Activated CD4-positive, alpha-beta T cell treated with anti-CD3 and anti-CD28 coated beads, Interleukin-2, amount 10 ng/mL, durations not matched to agents 24 days and 14 days (primary cell): ENCODE measurements at regions not wholly inside any gene's neighbourhood (a gene's known extent, or its start where the extent isn't known, plus 50 kb on each side); places are given as distances from the start of the nearest gene placed in this dataset.

ENCODE experiments used
- DNase-seq: peaks from one replicate; pipeline ENCODE4 v3.0.0; 2022
- H3K27ac Mint-ChIP-seq: one replicate; pipeline ENCODE4 v1.8.0; 2022; ENCODE audit warnings: mild to moderate bottlenecking, mixed read lengths
- H3K27me3 Mint-ChIP-seq: one replicate; pipeline ENCODE4 v1.8.0; 2022; ENCODE audit warnings: mixed read lengths
- H3K36me3 Mint-ChIP-seq: one replicate; pipeline ENCODE4 v1.8.0; 2022; ENCODE audit warnings: low read depth, mild to moderate bottlenecking, mixed read lengths
- H3K4me1 Mint-ChIP-seq: one replicate; pipeline ENCODE4 v1.8.0; 2021; ENCODE audit warnings: mixed read lengths
- H3K4me3 Mint-ChIP-seq: one replicate; pipeline ENCODE4 v1.8.0; 2022; ENCODE audit warnings: mild to moderate bottlenecking, moderate library complexity, mixed read lengths
- H3K9me3 Mint-ChIP-seq: one replicate; pipeline ENCODE4 v1.8.0; 2021; ENCODE audit warnings: mixed read lengths
- intact Hi-C: fragments of 100-400 bp; cut with micrococcal nuclease; formaldehyde crosslinking; loops from one replicate; pipeline ENCODE4 v1.15.1; 2023

- Mint-ChIP-seq H3K4me3 (no peak overlapping the region), H3K36me3 (no peaks in the 10 kb centered on the region), H3K9me3 (no peaks in the 10 kb centered on the region), H3K27ac (no peak overlapping the region), H3K27me3 (peaks cover 4% of the 10 kb centered on the region), H3K4me1 (peaks cover 3% of the 10 kb centered on the region)
- intact Hi-C loops, result no loop called here
- DNase-seq, result no peak
Observed at GRCh38 chr5:174323878-174324281, 278.4 kb downstream of the NSG2 start.

DNA sequence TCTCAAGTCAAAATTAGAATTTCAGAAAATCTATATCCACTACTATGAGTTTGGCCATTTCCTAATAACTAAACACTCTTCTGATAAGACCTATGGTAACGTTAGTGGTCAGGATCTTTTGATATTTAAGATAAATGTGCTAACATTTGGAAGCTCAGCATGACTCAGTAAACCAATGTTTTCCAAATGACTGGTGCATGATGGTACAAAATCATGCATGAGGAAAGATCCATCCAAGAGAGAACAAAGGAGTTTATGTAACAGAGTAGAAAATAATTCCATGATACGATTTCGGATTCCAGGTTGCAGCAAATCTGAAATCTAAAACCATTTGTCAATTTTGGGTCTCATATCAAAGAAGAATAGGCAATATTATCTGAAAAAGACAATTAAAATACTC, 279.2 kb downstream of the NSG2 start:
- H3K4me3 Mint-ChIP-seq, result no peak overlapping the region
- H3K9me3 Mint-ChIP-seq, result no peaks in the 10 kb centered on the region
- peaks cover 4% of the 10 kb centered on the region for H3K27me3 Mint-ChIP-seq
- no peaks in the 10 kb centered on the region for H3K36me3 Mint-ChIP-seq
- DNase-seq, result no peak
- peaks cover 3% of the 10 kb centered on the region for H3K4me1 Mint-ChIP-seq
- H3K27ac Mint-ChIP-seq, result no peak overlapping the region
- intact Hi-C loops, result loop anchor here (5.0 kb wide), 1 partner anchor 468 kb away; no protein-coding TSS in a partner anchor

DNA sequence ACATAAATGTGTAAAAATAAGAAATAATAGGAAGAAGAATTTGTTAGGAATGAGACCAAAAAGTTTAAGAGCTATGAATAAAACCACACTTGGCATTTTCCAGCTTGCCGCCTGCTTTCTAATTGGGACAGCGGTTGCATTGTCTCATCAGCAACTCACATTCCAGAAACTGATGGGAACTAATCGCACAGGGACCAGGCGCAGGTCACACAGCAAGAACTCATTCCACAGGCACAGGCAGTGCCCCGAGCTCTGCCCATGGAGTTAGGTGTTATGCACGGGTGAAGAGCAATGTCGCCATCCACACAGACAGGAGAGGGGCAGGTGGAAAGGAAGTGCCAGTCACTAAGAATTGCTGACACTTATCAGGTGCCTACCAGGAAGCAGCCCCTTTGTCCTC, 279.9 kb downstream of the NSG2 start:
- no peaks in the 10 kb centered on the region for H3K36me3 Mint-ChIP-seq
- no peak for DNase-seq
- H3K9me3 Mint-ChIP-seq, result no peaks in the 10 kb centered on the region
- no peak overlapping the region for H3K4me3 Mint-ChIP-seq
- H3K4me1 Mint-ChIP-seq, result peaks cover 3% of the 10 kb centered on the region
- H3K27ac Mint-ChIP-seq, result no peak overlapping the region
- intact Hi-C loops, result loop anchor here (5.0 kb wide), 1 partner anchor 467 kb away; no protein-coding TSS in a partner anchor
- H3K27me3 Mint-ChIP-seq, result peaks cover 4% of the 10 kb centered on the region

DNA sequence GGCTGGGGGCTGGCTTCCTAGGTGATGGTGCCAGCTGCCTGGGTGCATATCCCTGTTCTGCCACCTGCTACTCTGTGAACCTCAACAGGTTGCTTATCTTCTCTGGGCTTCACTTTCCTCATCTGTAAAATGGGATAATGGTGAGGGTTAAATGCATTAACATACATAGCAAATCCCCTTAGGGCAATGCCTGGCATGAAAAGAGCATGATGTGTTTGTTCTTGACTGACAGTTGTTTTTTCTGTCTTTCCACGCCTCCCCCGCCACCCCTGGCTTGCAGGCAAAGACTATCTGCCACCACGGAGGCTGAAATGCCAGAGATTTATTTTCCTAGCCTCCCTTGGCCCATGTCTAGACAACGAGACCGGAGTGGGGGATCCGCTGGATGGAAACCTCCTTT, 280.5 kb downstream of the NSG2 start:
- peaks cover 4% of the 10 kb centered on the region for H3K27me3 Mint-ChIP-seq
- no peak for DNase-seq
- no peak overlapping the region for H3K27ac Mint-ChIP-seq
- H3K4me1 Mint-ChIP-seq, result peaks cover 3% of the 10 kb centered on the region
- no peaks in the 10 kb centered on the region for H3K36me3 Mint-ChIP-seq
- H3K9me3 Mint-ChIP-seq, result no peaks in the 10 kb centered on the region
- intact Hi-C loops, result loop anchor here (5.0 kb wide), 1 partner anchor 466 kb away; no protein-coding TSS in a partner anchor
- H3K4me3 Mint-ChIP-seq, result no peak overlapping the region

GRCh38 chr5:174326372-174326771, 280.9 kb downstream of the NSG2 start:
- Mint-ChIP-seq H3K4me3 (no peak overlapping the region), H3K9me3 (no peaks in the 10 kb centered on the region), H3K4me1 (peaks cover 3% of the 10 kb centered on the region), H3K27me3 (peaks cover 4% of the 10 kb centered on the region), H3K36me3 (no peaks in the 10 kb centered on the region), H3K27ac (no peak overlapping the region)
- DNase-seq, result no peak
- intact Hi-C loops, result loop anchor here (5.0 kb wide), 1 partner anchor 466 kb away; no protein-coding TSS in a partner anchor

DNA sequence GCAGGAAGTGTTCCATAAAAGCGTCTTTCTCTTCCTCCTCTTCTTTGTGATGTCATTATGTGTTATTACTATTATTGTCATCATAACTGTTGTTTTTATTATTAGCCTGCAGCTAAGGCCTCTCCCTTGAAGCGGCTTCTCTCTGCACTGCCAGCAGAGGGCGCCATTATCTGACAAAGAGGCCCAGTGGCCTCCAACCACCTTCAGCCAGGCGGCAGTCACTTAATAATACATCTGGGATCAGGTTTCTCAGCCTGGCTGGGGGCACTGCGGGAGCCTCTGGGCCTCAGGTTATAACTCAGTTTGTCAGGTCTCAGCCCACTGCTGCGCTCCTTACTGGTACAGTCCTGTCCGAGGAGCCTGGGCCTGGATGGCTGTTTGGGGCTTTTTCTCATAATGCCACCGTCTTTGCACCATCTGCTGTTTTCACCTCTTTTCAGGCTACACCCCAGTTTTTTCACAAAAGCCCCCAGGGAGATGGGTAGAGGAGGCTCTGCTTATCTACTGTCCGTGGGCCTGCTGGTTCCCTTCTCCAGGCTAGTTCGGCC, 281.9 kb downstream of the NSG2 start:
- H3K4me1 Mint-ChIP-seq, result peaks cover 3% of the 10 kb centered on the region
- no peaks in the 10 kb centered on the region for H3K36me3 Mint-ChIP-seq
- intact Hi-C loops, result loop anchor here (5.0 kb wide), 1 partner anchor 465 kb away; no protein-coding TSS in a partner anchor
- peaks cover 4% of the 10 kb centered on the region for H3K27me3 Mint-ChIP-seq
- no peaks in the 10 kb centered on the region for H3K9me3 Mint-ChIP-seq
- no peak overlapping the region for H3K4me3 Mint-ChIP-seq
- peak; percentile 85 for DNase-seq
- no peak overlapping the region for H3K27ac Mint-ChIP-seq

DNA sequence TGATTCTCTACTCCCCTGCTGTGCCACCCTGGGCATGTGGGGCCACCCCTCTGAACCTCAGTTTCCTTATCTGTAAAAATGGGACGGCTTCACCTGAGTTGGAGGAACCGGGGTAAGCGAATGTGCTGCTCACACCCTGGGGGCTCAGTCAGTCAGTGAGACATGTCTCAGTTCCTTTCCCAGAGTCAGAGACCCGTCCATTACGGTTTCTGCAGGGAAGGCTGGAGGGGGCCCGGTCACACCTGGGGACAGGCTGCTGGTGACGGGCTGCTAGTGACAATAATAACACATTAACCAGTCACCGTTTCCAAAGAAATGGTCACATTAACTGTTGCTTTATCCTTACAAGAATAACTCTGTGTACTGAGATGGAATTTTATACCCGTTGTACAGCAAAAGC, 282.4 kb downstream of the NSG2 start:
- Mint-ChIP-seq H3K4me1 (peaks cover 3% of the 10 kb centered on the region), H3K4me3 (no peak overlapping the region), H3K36me3 (no peaks in the 10 kb centered on the region), H3K27ac (no peak overlapping the region), H3K27me3 (peaks cover 2% of the 10 kb centered on the region), H3K9me3 (no peaks in the 10 kb centered on the region)
- DNase-seq, result no peak
- intact Hi-C loops, result loop anchor here (5.0 kb wide), 1 partner anchor 464 kb away; no protein-coding TSS in a partner anchor

GRCh38 chr5:174328631-174329299, 283.3 kb downstream of the NSG2 start:
- H3K36me3 Mint-ChIP-seq, result no peaks in the 10 kb centered on the region
- peaks cover 3% of the 10 kb centered on the region for H3K4me1 Mint-ChIP-seq
- H3K9me3 Mint-ChIP-seq, result no peaks in the 10 kb centered on the region
- H3K27me3 Mint-ChIP-seq, result peaks cover 1% of the 10 kb centered on the region
- peak overlapping the region; percentile 15 for H3K27ac Mint-ChIP-seq
- H3K4me3 Mint-ChIP-seq, result no peak overlapping the region
- intact Hi-C loops, result loop anchor here (5.0 kb wide), 1 partner anchor 464 kb away; no protein-coding TSS in a partner anchor
- no peak for DNase-seq

- no peak for DNase-seq
- intact Hi-C loops, result loop anchor here (5.0 kb wide), 1 partner anchor 463 kb away; no protein-coding TSS in a partner anchor
- Mint-ChIP-seq H3K9me3 (no peaks in the 10 kb centered on the region), H3K27me3 (peaks cover 1% of the 10 kb centered on the region), H3K36me3 (no peaks in the 10 kb centered on the region), H3K27ac (no peak overlapping the region), H3K4me3 (no peak overlapping the region), H3K4me1 (peaks cover 3% of the 10 kb centered on the region)
Observed at GRCh38 chr5:174329738-174330137, 284.2 kb downstream of the NSG2 start.

DNA sequence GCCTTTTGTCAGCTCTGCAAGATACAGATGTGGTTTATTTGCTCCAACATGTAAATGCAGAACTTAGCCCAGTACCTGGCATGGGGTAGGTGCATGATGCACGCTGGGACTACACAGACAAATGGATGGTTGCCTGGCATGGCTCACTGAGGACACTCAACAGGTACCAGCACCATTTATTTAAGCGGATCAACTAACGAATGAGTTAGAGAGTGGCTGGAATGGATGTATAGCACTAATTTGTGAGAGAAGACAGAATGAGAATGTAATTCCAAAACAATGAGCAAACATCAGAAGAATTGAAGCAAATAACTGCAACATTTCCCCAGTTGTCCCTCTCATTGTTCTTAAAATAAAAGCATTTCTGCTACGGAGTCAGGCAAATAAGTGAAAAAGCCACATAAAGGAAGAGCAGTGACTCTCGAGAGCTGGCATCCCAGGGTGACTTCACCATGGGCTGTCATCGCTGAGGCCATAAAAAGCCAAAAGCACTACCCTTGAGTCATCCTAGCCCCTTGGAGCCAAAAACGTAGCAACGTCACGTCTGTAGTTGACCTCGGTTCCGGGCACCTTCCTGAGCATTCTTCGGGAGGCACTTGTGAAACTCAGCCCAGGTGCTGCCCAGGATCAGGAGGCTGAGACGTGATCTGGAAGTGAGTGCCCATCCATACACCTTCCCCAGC, 290.3 kb downstream of the NSG2 start:
- H3K27ac Mint-ChIP-seq, result no peak overlapping the region
- no peak overlapping the region for H3K4me3 Mint-ChIP-seq
- H3K4me1 Mint-ChIP-seq, result no peaks in the 10 kb centered on the region
- H3K36me3 Mint-ChIP-seq, result no peaks in the 10 kb centered on the region
- no peak for DNase-seq
- H3K9me3 Mint-ChIP-seq, result no peaks in the 10 kb centered on the region
- peaks cover 17% of the 10 kb centered on the region for H3K27me3 Mint-ChIP-seq
- intact Hi-C loops, result no loop called here

- Mint-ChIP-seq H3K4me3 (no peak overlapping the region), H3K4me1 (no peaks in the 10 kb centered on the region), H3K27me3 (peaks cover 17% of the 10 kb centered on the region), H3K9me3 (no peaks in the 10 kb centered on the region), H3K27ac (no peak overlapping the region), H3K36me3 (no peaks in the 10 kb centered on the region)
- intact Hi-C loops, result no loop called here
- DNase-seq, result no peak
Observed at GRCh38 chr5:174336479-174336878, 291.0 kb downstream of the NSG2 start.

DNA sequence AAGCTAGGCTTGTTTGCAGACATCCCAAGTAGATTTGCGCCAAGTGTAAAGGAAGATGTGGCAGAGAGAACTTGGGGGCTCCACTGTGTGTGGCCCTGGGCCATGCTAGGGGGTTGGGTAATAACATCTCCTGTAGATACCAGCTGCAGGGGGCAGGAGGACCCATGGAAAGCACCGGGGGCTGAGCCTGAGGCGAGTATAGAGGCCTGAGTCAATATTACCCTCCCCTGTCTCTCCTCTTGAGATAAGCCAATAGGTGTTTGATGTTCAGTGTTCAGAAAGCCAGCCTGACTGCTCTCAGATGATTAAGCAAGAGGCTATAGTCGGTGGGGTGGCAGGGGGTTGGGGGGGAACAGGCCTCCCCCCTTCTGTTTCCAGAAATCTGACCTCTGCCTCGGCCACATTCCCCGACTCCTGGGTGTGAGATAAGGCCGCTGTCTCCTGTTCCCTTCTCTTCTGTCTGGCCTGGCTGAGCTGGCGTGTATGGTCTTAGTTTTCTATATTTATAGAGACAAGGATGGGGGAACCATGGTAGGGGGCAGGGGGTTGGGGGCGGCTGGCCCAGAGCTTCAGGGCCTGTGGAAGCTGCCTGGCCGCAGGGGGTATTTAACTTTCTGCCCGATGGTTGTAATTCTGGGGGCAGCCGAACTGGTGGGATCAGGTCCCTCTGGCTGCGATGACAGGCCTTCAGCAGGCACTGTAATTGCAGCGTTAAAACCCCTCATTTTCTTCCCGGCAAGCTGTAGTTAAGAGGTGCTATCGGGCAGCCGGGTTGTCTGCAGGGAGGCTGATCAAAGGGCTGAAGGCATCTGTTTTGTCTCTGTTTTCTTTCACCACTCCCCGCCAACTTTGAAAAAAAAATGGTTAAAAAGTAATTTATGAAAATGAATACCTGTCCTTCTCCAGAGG, 292.0 kb downstream of the NSG2 start:
- intact Hi-C loops, result no loop called here
- no peak for DNase-seq
- H3K36me3 Mint-ChIP-seq, result no peaks in the 10 kb centered on the region
- peaks cover 17% of the 10 kb centered on the region for H3K27me3 Mint-ChIP-seq
- H3K27ac Mint-ChIP-seq, result no peak overlapping the region
- no peak overlapping the region for H3K4me3 Mint-ChIP-seq
- no peaks in the 10 kb centered on the region for H3K9me3 Mint-ChIP-seq
- no peaks in the 10 kb centered on the region for H3K4me1 Mint-ChIP-seq

GRCh38 chr5:174338185-174339010, 292.9 kb downstream of the NSG2 start:
- H3K4me1 Mint-ChIP-seq, result no peaks in the 10 kb centered on the region
- no peak overlapping the region for H3K27ac Mint-ChIP-seq
- peaks cover 17% of the 10 kb centered on the region for H3K27me3 Mint-ChIP-seq

More at GRCh38 chr5:174338185-174339010, 292.9 kb downstream of the NSG2 start:
- H3K9me3 Mint-ChIP-seq, result no peaks in the 10 kb centered on the region
- no peak overlapping the region for H3K4me3 Mint-ChIP-seq
- no peak for DNase-seq
- intact Hi-C loops, result no loop called here
- no peaks in the 10 kb centered on the region for H3K36me3 Mint-ChIP-seq
